HepG2 (cell line): ENCODE measurements at regions not wholly inside any gene's neighbourhood (a gene's known extent, or its start where the extent isn't known, plus 50 kb on each side); places are given as distances from the start of the nearest gene placed in this dataset.
"Not testable (repeated sequence)": the region's sequence is repeated elsewhere in the genome, so short reads cannot be mapped to it uniquely, and the experiment has no call there.

Experiments
- ATAC-seq: fragments of 200-7000 bp; cut with Tn5 transposase; 3 replicates; pipeline ENCODE4 v1.9.1; 2020; ENCODE audit warnings: mild to moderate bottlenecking, moderate library complexity
- BruUV-seq: library from RNA; stranded (reverse); fragments of 400-500 nt; replicated peaks from 2 replicates; lab custom pipeline; 2021; lab: Mats Ljungman, UMichigan
- CTCF ChIA-PET: fragments of 300-600 bp; formaldehyde crosslinking; extraction: SDS; loops from one replicate; lab custom pipeline; 2021; ENCODE audit warnings: low total read pairs, inconsistent platforms, low intra/inter-chr PET ratio; lab: Yijun Ruan, JAX
- POLR2A ChIA-PET: fragments of 350-600 bp; sonication (Branson Sonifier 250); formaldehyde crosslinking; loops from one replicate; lab custom pipeline; 2020; ENCODE audit warnings: antibody characterized with exemption, inconsistent platforms; lab: Yijun Ruan, JAX
- DNase-seq: peaks from one replicate; pipeline ENCODE4 v3.0.0-alpha.2; 2015; ENCODE audit warnings: low spot score
- FAIRE-seq: peaks from 3 replicates; lab custom pipeline; 2011; peaks lifted over from hg19 to GRCh38; lab: Jason Lieb, UNC
- H2AFZ ChIP-seq: one replicate; pipeline ENCODE4 v1.6.1; 2011; ENCODE audit warnings: low read length, inconsistent platforms
- H3K27ac ChIP-seq: fragments of 300-600 bp; 3 replicates; pipeline ENCODE4 v1.8.0; 2011; ENCODE audit warnings: mixed run types, mild to moderate bottlenecking, mixed read lengths, low read length, inconsistent platforms; ENCODE audit not compliant: insufficient read depth; ENCODE audit errors: extremely low read length
- H3K27me3 ChIP-seq, 2 experiments: fragments of 200-600 bp in 1 of 2; 2 replicates in 1 of 2; 3 replicates in 1 of 2; pipeline versions ENCODE4 v1.6.0 to v1.8.0; 2011; ENCODE audit warnings: low read length in 2 of 2, mild to moderate bottlenecking in 2 of 2, moderate library complexity in 2 of 2, inconsistent platforms in 1 of 2; ENCODE audit not compliant: insufficient read depth in 2 of 2, control insufficient read depth in 1 of 2
- H3K36me3 ChIP-seq, 2 experiments: fragments of 200-600 bp in 1 of 2; replicated peaks in 1 of 2; 2 replicates in 1 of 2; 3 replicates in 1 of 2; pipeline versions ENCODE4 v1.5.1 to v1.8.0; 2011; ENCODE audit warnings: low read length in 2 of 2, inconsistent platforms in 1 of 2; ENCODE audit not compliant: insufficient read depth in 2 of 2, control insufficient read depth in 1 of 2
- H3K4me1 ChIP-seq: 2 replicates; pipeline ENCODE4 v1.5.1; 2012; ENCODE audit warnings: low read length, inconsistent platforms; ENCODE audit not compliant: insufficient read depth
- H3K4me2 ChIP-seq: 2 replicates; pipeline ENCODE4 v1.6.0; 2011; ENCODE audit warnings: low read depth, low read length, inconsistent platforms
- H3K4me3 ChIP-seq, 3 experiments: fragments of 200-600 bp in 1 of 3; sonication (generic), shearing (Covaris generic) in 1 of 3; replicated peaks in 1 of 3; 2 replicates each; pipeline ENCODE4 v1.5.1; 2011 to 2016; ENCODE audit warnings: low read length in 3 of 3, inconsistent platforms in 2 of 3, low read depth in 2 of 3, mild to moderate bottlenecking in 2 of 3, control low read depth in 1 of 3, mixed read lengths in 1 of 3; ENCODE audit not compliant: insufficient read depth in 1 of 3
- H3K79me2 ChIP-seq: one replicate; pipeline ENCODE4 v1.6.1; 2011; ENCODE audit warnings: low read length, inconsistent platforms; ENCODE audit not compliant: insufficient read depth
- H3K9ac ChIP-seq: 2 replicates; pipeline ENCODE4 v1.6.0; 2011; ENCODE audit warnings: mild to moderate bottlenecking, low read depth, low read length, inconsistent platforms; ENCODE audit not compliant: insufficient read depth
- H3K9me3 ChIP-seq: 2 replicates; pipeline ENCODE4 v1.5.1; 2012; ENCODE audit warnings: mild to moderate bottlenecking, low read length
- H4K20me1 ChIP-seq: 2 replicates; pipeline ENCODE4 v1.6.0; 2011; ENCODE audit warnings: inconsistent platforms, mild to moderate bottlenecking, low read length, moderate library complexity; ENCODE audit not compliant: insufficient read depth
- MBNL3 ChIP-seq: fragments of 250-450 bp; sonication (Bioruptor Pico); conservative IDR thresholded peaks from 2 replicates; pipeline ENCODE4 v1.8.0; 2022; ENCODE audit warnings: mild to moderate bottlenecking, inconsistent platforms
- MIER2 ChIP-seq: IDR thresholded peaks from 2 replicates; pipeline ENCODE4 v1.6.1; 2016; ENCODE audit warnings: missing biosample characterization, missing genetic modification reagents
- ZFP82 ChIP-seq: sonication (generic); formaldehyde crosslinking; IDR thresholded peaks from 2 replicates; pipeline ENCODE4 v1.5.1; 2020; ENCODE audit warnings: mild to moderate bottlenecking, missing genetic modification reagents, borderline replicate concordance
- ZNF484 ChIP-seq: sonication (generic); formaldehyde crosslinking; IDR thresholded peaks from 2 replicates; pipeline ENCODE4 v1.5.1; 2020; ENCODE audit warnings: mild to moderate bottlenecking, low read depth, missing genetic modification reagents, borderline replicate concordance
- WGBS: methylation state at CpG from one replicate; pipeline ENCODE4 v1.1.6; 2017; ENCODE audit warnings: low lambda C conversion rate; 5-methylcytosine and 5-hydroxymethylcytosine counted together
- in situ Hi-C: cut with HindIII; loops from 2 replicates; pipeline ENCODE4 v1.10.0; 2017; ENCODE audit warnings: low pct_unique_long_range_greater_than_20kb; ENCODE audit not compliant: extremely low pct_ligation_motif_present
- intact Hi-C: fragments of 100-400 bp; cut with micrococcal nuclease; formaldehyde crosslinking; loops from one replicate; pipeline ENCODE4 v1.10.0; 2022; ENCODE audit not compliant: unreplicated experiment
- TF ChIP-seq, protein P1 (sequence below): sonication (generic); formaldehyde crosslinking; IDR thresholded peaks from 2 replicates; pipeline ENCODE4 v1.4.0; 2020; ENCODE audit warnings: missing genetic modification reagents
- TF ChIP-seq, protein P2 (sequence below): IDR thresholded peaks from 2 replicates; pipeline ENCODE4 v1.6.1; 2012; ENCODE audit warnings: inconsistent platforms

DNA sequence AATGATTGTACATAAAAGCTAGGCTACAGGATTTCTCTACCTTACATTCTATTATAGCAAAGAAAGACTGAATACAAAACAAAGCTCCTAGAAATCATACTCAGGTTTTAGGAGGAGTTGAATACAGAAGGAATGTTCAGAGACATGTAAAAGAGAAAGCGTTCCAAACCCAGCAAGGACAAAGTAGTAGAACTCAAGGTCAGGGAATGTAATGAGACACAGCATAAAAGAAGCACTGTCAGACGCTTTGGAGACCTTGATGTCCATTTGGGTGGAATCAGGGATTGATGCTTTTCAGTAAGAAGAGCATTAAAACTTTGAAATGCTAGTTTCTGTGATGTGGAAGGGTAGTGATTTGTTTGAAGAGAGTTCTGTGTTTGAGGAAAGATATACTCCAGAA is 303.6 kb downstream of the PCDH7 start (continued):
- TF ChIP-seq, protein P1, sequence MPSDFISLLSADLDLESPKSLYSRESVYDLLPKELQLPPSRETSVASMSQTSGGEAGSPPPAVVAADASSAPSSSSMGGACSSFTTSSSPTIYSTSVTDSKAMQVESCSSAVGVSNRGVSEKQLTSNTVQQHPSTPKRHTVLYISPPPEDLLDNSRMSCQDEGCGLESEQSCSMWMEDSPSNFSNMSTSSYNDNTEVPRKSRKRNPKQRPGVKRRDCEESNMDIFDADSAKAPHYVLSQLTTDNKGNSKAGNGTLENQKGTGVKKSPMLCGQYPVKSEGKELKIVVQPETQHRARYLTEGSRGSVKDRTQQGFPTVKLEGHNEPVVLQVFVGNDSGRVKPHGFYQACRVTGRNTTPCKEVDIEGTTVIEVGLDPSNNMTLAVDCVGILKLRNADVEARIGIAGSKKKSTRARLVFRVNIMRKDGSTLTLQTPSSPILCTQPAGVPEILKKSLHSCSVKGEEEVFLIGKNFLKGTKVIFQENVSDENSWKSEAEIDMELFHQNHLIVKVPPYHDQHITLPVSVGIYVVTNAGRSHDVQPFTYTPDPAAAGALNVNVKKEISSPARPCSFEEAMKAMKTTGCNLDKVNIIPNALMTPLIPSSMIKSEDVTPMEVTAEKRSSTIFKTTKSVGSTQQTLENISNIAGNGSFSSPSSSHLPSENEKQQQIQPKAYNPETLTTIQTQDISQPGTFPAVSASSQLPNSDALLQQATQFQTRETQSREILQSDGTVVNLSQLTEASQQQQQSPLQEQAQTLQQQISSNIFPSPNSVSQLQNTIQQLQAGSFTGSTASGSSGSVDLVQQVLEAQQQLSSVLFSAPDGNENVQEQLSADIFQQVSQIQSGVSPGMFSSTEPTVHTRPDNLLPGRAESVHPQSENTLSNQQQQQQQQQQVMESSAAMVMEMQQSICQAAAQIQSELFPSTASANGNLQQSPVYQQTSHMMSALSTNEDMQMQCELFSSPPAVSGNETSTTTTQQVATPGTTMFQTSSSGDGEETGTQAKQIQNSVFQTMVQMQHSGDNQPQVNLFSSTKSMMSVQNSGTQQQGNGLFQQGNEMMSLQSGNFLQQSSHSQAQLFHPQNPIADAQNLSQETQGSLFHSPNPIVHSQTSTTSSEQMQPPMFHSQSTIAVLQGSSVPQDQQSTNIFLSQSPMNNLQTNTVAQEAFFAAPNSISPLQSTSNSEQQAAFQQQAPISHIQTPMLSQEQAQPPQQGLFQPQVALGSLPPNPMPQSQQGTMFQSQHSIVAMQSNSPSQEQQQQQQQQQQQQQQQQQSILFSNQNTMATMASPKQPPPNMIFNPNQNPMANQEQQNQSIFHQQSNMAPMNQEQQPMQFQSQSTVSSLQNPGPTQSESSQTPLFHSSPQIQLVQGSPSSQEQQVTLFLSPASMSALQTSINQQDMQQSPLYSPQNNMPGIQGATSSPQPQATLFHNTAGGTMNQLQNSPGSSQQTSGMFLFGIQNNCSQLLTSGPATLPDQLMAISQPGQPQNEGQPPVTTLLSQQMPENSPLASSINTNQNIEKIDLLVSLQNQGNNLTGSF (CRISPR knock-in tag) = no peak
- TF ChIP-seq, protein P2, sequence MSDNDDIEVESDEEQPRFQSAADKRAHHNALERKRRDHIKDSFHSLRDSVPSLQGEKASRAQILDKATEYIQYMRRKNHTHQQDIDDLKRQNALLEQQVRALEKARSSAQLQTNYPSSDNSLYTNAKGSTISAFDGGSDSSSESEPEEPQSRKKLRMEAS = no peak
- TF ChIP-seq MIER2 (no peak), ZNF484 (CRISPR knock-in tag) (no peak), ZFP82 (no peak), MBNL3 (no peak)

DNA sequence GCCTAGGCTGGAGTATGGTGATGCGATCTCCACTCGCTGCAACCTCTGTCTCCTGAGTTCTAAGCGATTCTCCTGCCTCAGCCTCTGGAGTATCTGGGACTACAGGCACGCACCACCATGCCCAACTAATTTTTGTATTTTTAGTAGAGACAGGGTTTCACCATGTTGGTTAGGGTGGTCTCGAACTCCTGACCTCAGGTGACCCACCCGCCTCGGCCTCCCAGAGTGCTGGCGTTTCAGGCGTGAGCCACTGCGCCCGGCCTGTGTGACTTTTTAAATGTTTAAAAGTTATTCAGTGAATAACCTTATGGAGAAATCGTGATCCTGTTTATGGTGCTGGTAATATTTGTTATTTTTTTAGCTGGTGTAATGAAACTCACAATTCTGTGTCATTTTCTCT is 304.6 kb downstream of the PCDH7 start:
- H3K9me3 ChIP-seq, H3K36me3 ChIP-seq, H3K4me1 ChIP-seq, POLR2A ChIA-PET, H3K4me3 ChIP-seq, H3K9ac ChIP-seq, FAIRE-seq, H3K27ac ChIP-seq, BruUV-seq, ATAC-seq, CTCF ChIA-PET, DNase-seq, H3K27me3 ChIP-seq, H3K79me2 ChIP-seq, in situ Hi-C loops, H3K4me2 ChIP-seq, H4K20me1 ChIP-seq, intact Hi-C loops, H2AFZ ChIP-seq: not testable (repeated sequence)
- WGBS = 32% methylated on average over 12 of the region's 12 CpGs
